ENCODE measurements at regions not wholly inside any gene's neighbourhood (a gene's known extent, or its start where the extent isn't known, plus 50 kb on each side); places are given as distances from the start of the nearest gene placed in this dataset.

DNA sequence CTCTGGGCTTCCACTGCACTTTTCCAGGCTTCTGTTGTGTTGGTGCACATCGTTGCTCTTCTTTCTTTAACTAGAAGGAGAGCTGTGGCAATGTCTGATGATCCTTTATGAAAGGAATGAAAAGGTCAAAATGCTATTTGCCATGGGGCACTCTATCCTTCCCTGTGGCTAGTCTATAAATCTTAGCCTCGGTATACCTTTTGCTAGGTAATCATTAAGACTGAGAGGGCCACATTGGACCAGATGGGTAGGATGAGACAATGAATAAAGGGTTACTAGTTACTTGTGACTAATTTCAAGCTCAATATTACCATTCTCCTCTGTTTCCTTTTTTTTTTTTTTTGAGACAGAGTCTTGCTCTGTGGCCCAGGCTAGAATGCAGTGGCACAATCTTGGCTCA, 89.4 kb upstream of the C1orf87 start:
- H3K27ac Mint-ChIP-seq, result no peak overlapping the region
- no peaks in the 10 kb centered on the region for H3K27me3 Mint-ChIP-seq
- DNase-seq (no peak), ATAC-seq (ENCODE audit: poor library complexity) (no peak)
- Histone ChIP-seq H3K27ac (ENCODE audit: low read depth in 1 of 2, low read length in 2 of 2) (no peak overlapping the region), H3K4me3 (ENCODE audit: low read length) (no peak overlapping the region), H3K27me3 (ENCODE audit: control insufficient read depth in 1 of 2, insufficient read depth in 2 of 2, low read length in 2 of 2) (no peaks in the 10 kb centered on the region), H3K9me3 (ENCODE audit: control insufficient read depth in 1 of 2, insufficient read depth in 1 of 2, low read length in 2 of 2) (no peaks in the 10 kb centered on the region), H3K36me3 (ENCODE audit: insufficient read depth, low read length) (no peaks in the 10 kb centered on the region), H3K4me1 (ENCODE audit: insufficient read depth, low read length) (no peaks in the 10 kb centered on the region)
- TF ChIP-seq, protein P1, sequence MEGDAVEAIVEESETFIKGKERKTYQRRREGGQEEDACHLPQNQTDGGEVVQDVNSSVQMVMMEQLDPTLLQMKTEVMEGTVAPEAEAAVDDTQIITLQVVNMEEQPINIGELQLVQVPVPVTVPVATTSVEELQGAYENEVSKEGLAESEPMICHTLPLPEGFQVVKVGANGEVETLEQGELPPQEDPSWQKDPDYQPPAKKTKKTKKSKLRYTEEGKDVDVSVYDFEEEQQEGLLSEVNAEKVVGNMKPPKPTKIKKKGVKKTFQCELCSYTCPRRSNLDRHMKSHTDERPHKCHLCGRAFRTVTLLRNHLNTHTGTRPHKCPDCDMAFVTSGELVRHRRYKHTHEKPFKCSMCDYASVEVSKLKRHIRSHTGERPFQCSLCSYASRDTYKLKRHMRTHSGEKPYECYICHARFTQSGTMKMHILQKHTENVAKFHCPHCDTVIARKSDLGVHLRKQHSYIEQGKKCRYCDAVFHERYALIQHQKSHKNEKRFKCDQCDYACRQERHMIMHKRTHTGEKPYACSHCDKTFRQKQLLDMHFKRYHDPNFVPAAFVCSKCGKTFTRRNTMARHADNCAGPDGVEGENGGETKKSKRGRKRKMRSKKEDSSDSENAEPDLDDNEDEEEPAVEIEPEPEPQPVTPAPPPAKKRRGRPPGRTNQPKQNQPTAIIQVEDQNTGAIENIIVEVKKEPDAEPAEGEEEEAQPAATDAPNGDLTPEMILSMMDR (IDR thresholded peaks at IDR 0.05), result no peak
- no peaks in the 10 kb centered on the region for H3K36me3 Mint-ChIP-seq (ENCODE audit: low read depth)
- POLR2A ChIA-PET, result no interaction called here
- no peaks in the 10 kb centered on the region for H3K9me3 Mint-ChIP-seq
- H3K4me3 Mint-ChIP-seq, result no peak overlapping the region
- CTCF ChIA-PET, result no interaction called here
- no peaks in the 10 kb centered on the region for H3K4me1 Mint-ChIP-seq (ENCODE audit: low read depth)
- intact Hi-C loops (cut with DNase I, micrococcal nuclease), result no loop called here

DNA sequence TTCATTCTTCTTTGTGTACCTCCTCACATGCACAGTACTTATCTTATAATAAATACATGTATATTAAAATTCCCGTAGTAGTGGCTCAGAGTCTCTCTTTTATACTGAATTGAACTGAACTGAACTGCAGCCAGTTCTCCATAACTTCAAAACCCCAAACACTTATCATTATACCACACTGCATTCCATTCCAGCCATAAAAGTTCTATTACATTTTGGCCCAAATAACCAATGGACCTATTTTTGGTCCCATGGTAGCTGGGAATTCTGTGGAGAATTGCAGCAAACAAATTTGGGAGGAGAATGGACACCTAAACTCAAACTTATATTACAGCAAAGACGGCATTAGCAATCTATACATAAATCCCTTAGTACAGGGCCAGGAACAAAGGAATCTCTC, 86.6 kb upstream of the C1orf87 start:
- Mint-ChIP-seq H3K4me3 (no peak overlapping the region), H3K36me3 (ENCODE audit: low read depth) (no peaks in the 10 kb centered on the region), H3K9me3 (no peaks in the 10 kb centered on the region), H3K4me1 (ENCODE audit: low read depth) (no peaks in the 10 kb centered on the region), H3K27me3 (no peaks in the 10 kb centered on the region), H3K27ac (no peak overlapping the region)
- no peaks in the 10 kb centered on the region for H3K4me1 ChIP-seq (ENCODE audit: insufficient read depth, low read length)
- H3K36me3 ChIP-seq (ENCODE audit: insufficient read depth, low read length), result no peaks in the 10 kb centered on the region
- intact Hi-C loops (cut with DNase I, micrococcal nuclease), result no loop called here
- ChIA-PET CTCF (no interaction called here), POLR2A (no interaction called here)
- no peak overlapping the region for H3K4me3 ChIP-seq (ENCODE audit: low read length)
- no peak overlapping the region for H3K27ac ChIP-seq (ENCODE audit: low read depth in 1 of 2, low read length in 2 of 2)
- ATAC-seq (ENCODE audit: poor library complexity) (no peak), DNase-seq (no peak)
- TF ChIP-seq, protein P1 (IDR thresholded peaks at IDR 0.05), result no peak
- no peaks in the 10 kb centered on the region for H3K27me3 ChIP-seq (ENCODE audit: control insufficient read depth in 1 of 2, insufficient read depth in 2 of 2, low read length in 2 of 2)
- H3K9me3 ChIP-seq (ENCODE audit: control insufficient read depth in 1 of 2, insufficient read depth in 1 of 2, low read length in 2 of 2), result no peaks in the 10 kb centered on the region

DNA sequence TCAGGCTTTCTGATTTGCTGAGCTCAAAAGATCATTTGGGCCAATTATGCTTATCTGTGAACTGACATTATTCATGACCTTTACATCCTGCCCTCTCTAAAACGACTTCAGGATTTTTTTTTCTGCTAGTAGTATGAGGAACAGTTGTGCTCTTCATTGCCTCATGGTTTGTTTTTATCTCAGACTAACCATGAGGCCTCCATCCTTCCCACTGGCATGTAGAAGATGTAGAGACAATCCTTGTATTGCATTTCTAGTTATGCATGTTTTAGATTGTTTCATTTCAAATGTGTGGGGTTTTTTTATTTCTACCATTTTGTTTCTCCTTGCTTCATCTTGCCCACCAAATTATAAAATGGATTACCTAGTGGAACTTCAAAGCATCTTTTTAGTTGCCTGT, 82.8 kb upstream of the C1orf87 start:
- ChIA-PET CTCF (no interaction called here), POLR2A (interaction anchor here (0.6 kb wide), 1 partner anchor 1163 kb away, joined by 4 read pairs; no protein-coding TSS in a partner anchor)
- Mint-ChIP-seq H3K9me3 (no peaks in the 10 kb centered on the region), H3K36me3 (ENCODE audit: low read depth) (no peaks in the 10 kb centered on the region), H3K27me3 (no peaks in the 10 kb centered on the region), H3K4me3 (no peak overlapping the region), H3K27ac (no peak overlapping the region), H3K4me1 (ENCODE audit: low read depth) (no peaks in the 10 kb centered on the region)
- no peaks in the 10 kb centered on the region for H3K4me1 ChIP-seq (ENCODE audit: insufficient read depth, low read length)
- H3K9me3 ChIP-seq (ENCODE audit: control insufficient read depth in 1 of 2, insufficient read depth in 1 of 2, low read length in 2 of 2), result no peaks in the 10 kb centered on the region
- no peak overlapping the region for H3K4me3 ChIP-seq (ENCODE audit: low read length)
- ATAC-seq (ENCODE audit: poor library complexity), result no peak
- TF ChIP-seq, protein P1 (IDR thresholded peaks at IDR 0.05), result no peak
- no peak overlapping the region for H3K27ac ChIP-seq (ENCODE audit: low read depth in 1 of 2, low read length in 2 of 2)
- no peaks in the 10 kb centered on the region for H3K36me3 ChIP-seq (ENCODE audit: insufficient read depth, low read length)
- intact Hi-C loops (cut with DNase I, micrococcal nuclease), result no loop called here
- H3K27me3 ChIP-seq (ENCODE audit: control insufficient read depth in 1 of 2, insufficient read depth in 2 of 2, low read length in 2 of 2), result no peaks in the 10 kb centered on the region
- no peak for DNase-seq

Data from CD4-positive, alpha-beta T cell (primary cell).